H1 (cell line): ENCODE measurements at regions not wholly inside any gene's neighbourhood (a gene's known extent, or its start where the extent isn't known, plus 50 kb on each side); places are given as distances from the start of the nearest gene placed in this dataset.

Source experiments
- CTCF ChIA-PET: fragments of 300-600 bp; sonication (Branson Sonifier 250); formaldehyde crosslinking; loops from one replicate; lab custom pipeline; 2021; ENCODE audit not compliant: partially characterized antibody; lab: Charles Lee
- POLR2A ChIA-PET: fragments of 300-600 bp; sonication (Branson Sonifier 250); formaldehyde crosslinking; loops from one replicate; lab custom pipeline; 2021; ENCODE audit warnings: inconsistent platforms; ENCODE audit not compliant: partially characterized antibody; lab: Charles Lee
- DNase-seq, 2 experiments: peaks; one replicate each; pipeline versions ENCODE4 v3.0.0 to v3.0.0-alpha.2; 2010 to 2022; ENCODE audit warnings: low spot score in 2 of 2, low read depth in 1 of 2, mixed read lengths in 1 of 2
- FAIRE-seq: peaks from 2 replicates; lab custom pipeline; 2011; peaks lifted over from hg19 to GRCh38; lab: Jason Lieb, UNC
- H2AFZ ChIP-seq: 2 replicates; pipeline ENCODE4 v1.8.1; 2012; ENCODE audit warnings: low read length, inconsistent platforms
- H2AK5ac ChIP-seq: 2 replicates; pipeline ENCODE4 v1.6.1; 2013; ENCODE audit warnings: low read depth, low read length
- H2BK120ac ChIP-seq: replicated peaks from 2 replicates; pipeline ENCODE3; 2013; ENCODE audit warnings: low read depth, low read length, inconsistent platforms
- H2BK12ac ChIP-seq: 2 replicates; pipeline ENCODE4 v1.6.1; 2013; ENCODE audit warnings: low read depth, low read length
- H2BK15ac ChIP-seq: 2 replicates; pipeline ENCODE4 v1.6.1; 2013; ENCODE audit warnings: low read length
- H2BK20ac ChIP-seq: 2 replicates; pipeline ENCODE4 v1.6.1; 2013; ENCODE audit warnings: low read length
- H2BK5ac ChIP-seq: 2 replicates; pipeline ENCODE4 v1.6.1; 2013; ENCODE audit warnings: low read depth, low read length
- H3K14ac ChIP-seq: 2 replicates; pipeline ENCODE4 v1.6.1; 2013; ENCODE audit warnings: inconsistent platforms; ENCODE audit not compliant: insufficient read length
- H3K18ac ChIP-seq: 2 replicates; pipeline ENCODE4 v1.6.1; 2013; ENCODE audit warnings: low read length; ENCODE audit errors: extremely low read depth
- H3K23ac ChIP-seq: 2 replicates; pipeline ENCODE4 v1.6.1; 2013; ENCODE audit warnings: inconsistent platforms; ENCODE audit not compliant: insufficient read length
- H3K23me2 ChIP-seq: 2 replicates; pipeline ENCODE4 v1.6.1; 2013; ENCODE audit warnings: low read depth, low read length
- H3K27ac ChIP-seq: 2 replicates; pipeline ENCODE4 v1.6.1; 2011; ENCODE audit warnings: low read depth, low read length, inconsistent platforms
- H3K27me3 ChIP-seq, 4 experiments: replicated peaks in 1 of 4; 1 replicate in 1 of 4; 2 replicates in 3 of 4; pipeline versions ENCODE4 v1.6.1 to v1.8.1; 2011 to 2013; ENCODE audit warnings: low read length in 3 of 4, mild to moderate bottlenecking in 3 of 4, inconsistent platforms in 2 of 4, mixed read lengths in 2 of 4, moderate library complexity in 1 of 4; ENCODE audit not compliant: control insufficient read depth in 3 of 4, insufficient read depth in 3 of 4; ENCODE audit errors: extremely low read depth in 1 of 4
- H3K36me3 ChIP-seq, 4 experiments: 2 replicates each; pipeline versions ENCODE4 v1.6.1 to v1.8.1; 2011 to 2013; ENCODE audit warnings: mild to moderate bottlenecking in 4 of 4, low read length in 3 of 4, moderate library complexity in 2 of 4, control low read depth in 1 of 4, inconsistent platforms in 1 of 4; ENCODE audit not compliant: insufficient read depth in 4 of 4, control insufficient read depth in 2 of 4
- H3K4ac ChIP-seq: replicated peaks from 2 replicates; pipeline ENCODE3; 2013; ENCODE audit warnings: low read length, low read depth, mixed read lengths, inconsistent platforms; ENCODE audit not compliant: insufficient read length
- H3K4me1 ChIP-seq, 4 experiments: replicated peaks in 1 of 4; 1 replicate in 1 of 4; 2 replicates in 3 of 4; pipeline versions ENCODE4 v1.6.1 to v1.8.1; 2011 to 2013; ENCODE audit warnings: low read length in 3 of 4, inconsistent platforms in 2 of 4, mixed read lengths in 1 of 4; ENCODE audit not compliant: insufficient read depth in 4 of 4, control insufficient read depth in 3 of 4
- H3K4me2 ChIP-seq, 2 experiments: 2 replicates each; pipeline versions ENCODE4 v1.6.1 to v1.8.1; 2011 to 2013; ENCODE audit warnings: low read depth in 2 of 2, low read length in 2 of 2, control low read depth in 1 of 2, inconsistent platforms in 1 of 2, mild to moderate bottlenecking in 1 of 2; ENCODE audit not compliant: insufficient read depth in 1 of 2
- H3K4me3 ChIP-seq, 4 experiments: fragments of 200-600, 300-600 bp in 1 of 4; sonication (generic), shearing (Covaris generic), sonication (Bioruptor Twin) in 1 of 4; 2 replicates each; pipeline versions ENCODE4 v1.5.1 to v1.8.1; 2011 to 2016; ENCODE audit warnings: low read length in 4 of 4, low read depth in 3 of 4, control low read depth in 2 of 4, inconsistent platforms in 2 of 4, mild to moderate bottlenecking in 2 of 4, mixed read lengths in 1 of 4, moderate library complexity in 1 of 4; ENCODE audit not compliant: insufficient read depth in 2 of 4; ENCODE audit errors: extremely low read depth in 1 of 4
- H3K56ac ChIP-seq: replicated peaks from 2 replicates; pipeline ENCODE3; 2013; ENCODE audit warnings: low read depth, mild to moderate bottlenecking, mixed read lengths, low read length, inconsistent platforms; ENCODE audit not compliant: insufficient read length
- H3K79me1 ChIP-seq: 2 replicates; pipeline ENCODE4 v1.6.1; 2013; ENCODE audit warnings: low read depth, low read length, control low read depth
- H3K79me2 ChIP-seq, 2 experiments: 2 replicates each; pipeline versions ENCODE4 v1.6.1 to v1.8.1; 2012 to 2013; ENCODE audit warnings: low read length in 2 of 2, mild to moderate bottlenecking in 2 of 2, inconsistent platforms in 1 of 2; ENCODE audit not compliant: insufficient read depth in 2 of 2, control insufficient read depth in 1 of 2
- H3K9ac ChIP-seq, 4 experiments: replicated peaks in 1 of 4; 1 replicate in 1 of 4; 2 replicates in 3 of 4; pipeline versions ENCODE4 v1.6.1 to v1.8.1; 2011 to 2013; ENCODE audit warnings: low read depth in 3 of 4, low read length in 3 of 4, control low read depth in 2 of 4, mild to moderate bottlenecking in 2 of 4, moderate library complexity in 2 of 4, inconsistent platforms in 1 of 4; ENCODE audit errors: extremely low read depth in 1 of 4
- H3K9me3 ChIP-seq, 2 experiments: 2 replicates each; pipeline versions ENCODE4 v1.6.1 to v1.8.1; 2012 to 2013; ENCODE audit warnings: mild to moderate bottlenecking in 2 of 2, moderate library complexity in 2 of 2, control low read depth in 1 of 2, inconsistent platforms in 1 of 2, low read depth in 1 of 2, low read length in 1 of 2, mixed read lengths in 1 of 2; ENCODE audit not compliant: insufficient read depth in 2 of 2
- H4K20me1 ChIP-seq, 2 experiments: replicated peaks in 1 of 2; 2 replicates each; pipeline versions ENCODE3 to v1.8.1; 2011 to 2013; ENCODE audit warnings: inconsistent platforms in 2 of 2, low read length in 2 of 2, mild to moderate bottlenecking in 1 of 2; ENCODE audit not compliant: insufficient read depth in 2 of 2, control insufficient read depth in 1 of 2
- H4K5ac ChIP-seq: 2 replicates; pipeline ENCODE4 v1.6.1; 2013; ENCODE audit warnings: low read length, low read depth, mixed read lengths, inconsistent platforms; ENCODE audit not compliant: insufficient read length
- H4K8ac ChIP-seq: 2 replicates; pipeline ENCODE4 v1.8.0; 2013; ENCODE audit warnings: mild to moderate bottlenecking, moderate library complexity, low read length, inconsistent platforms; ENCODE audit not compliant: insufficient read depth; ENCODE audit errors: extremely low read depth
- H4K91ac ChIP-seq: replicated peaks from 2 replicates; pipeline ENCODE3; 2013; ENCODE audit warnings: low read length, mixed read lengths, inconsistent platforms; ENCODE audit not compliant: insufficient read length
- ASH2L ChIP-seq: fragments of 200-600, 300-600 bp; sonication (generic); IDR thresholded peaks from one replicate; pipeline ENCODE4 v1.7.1; 2017; ENCODE audit warnings: low read length
- KDM4A ChIP-seq: IDR thresholded peaks from one replicate; pipeline ENCODE4 v1.7.1; 2012; ENCODE audit warnings: low read depth, mild to moderate bottlenecking, moderate library complexity, low read length, inconsistent platforms; ENCODE audit not compliant: severe bottlenecking
- KDM5A ChIP-seq: fragments of 200-600 bp; IDR thresholded peaks from 2 replicates; pipeline ENCODE4 v1.7.1; 2012; ENCODE audit warnings: mild to moderate bottlenecking, low read length, inconsistent platforms, mixed read lengths
- NANOG ChIP-seq: IDR thresholded peaks from 2 replicates; pipeline ENCODE4 v1.6.1; 2011; ENCODE audit warnings: low read length, low read depth, mild to moderate bottlenecking, inconsistent platforms; ENCODE audit not compliant: insufficient read depth, poor library complexity, severe bottlenecking
- POU5F1 ChIP-seq: IDR thresholded peaks from 2 replicates; pipeline ENCODE4 v1.6.1; 2011; ENCODE audit warnings: low read depth, mild to moderate bottlenecking, low read length, moderate library complexity
- TAF7 ChIP-seq: optimal IDR thresholded peaks from 2 replicates; pipeline ENCODE3; 2011; ENCODE audit warnings: low read depth, mild to moderate bottlenecking, inconsistent platforms, low read length, moderate library complexity, borderline replicate concordance
- YY1 ChIP-seq: IDR thresholded peaks from 2 replicates; pipeline ENCODE4 v1.6.1; 2011; ENCODE audit warnings: low read depth, mild to moderate bottlenecking, low read length
- WGBS, 2 experiments: shearing (Covaris generic) in 1 of 2; methylation state at CpG; one replicate each; pipeline versions ENCODE4 v1.1.6 to v1.1.7; 2013 to 2015; ENCODE audit warnings: low lambda C conversion rate in 2 of 2, mixed read lengths in 2 of 2, inconsistent platforms in 1 of 2, low coverage in 1 of 2, missing lambda C conversion rate in 1 of 2; ENCODE audit not compliant: insufficient replicate concordance in 2 of 2, insufficient coverage in 1 of 2, insufficient read length in 1 of 2; ENCODE audit errors: extremely low coverage in 1 of 2, missing lambda C conversion rate in 1 of 2; 5-methylcytosine and 5-hydroxymethylcytosine counted together

- 89% methylated on average over 5 of the region's 5 CpGs; no CpG with 5 or more reads in 1 of the 2 experiments for WGBS, 2 experiments
Observed at GRCh38 chr13:20313896-20314295, 81.8 kb upstream of the GJB6 start.

More at GRCh38 chr13:20313896-20314295, 81.8 kb upstream of the GJB6 start:
- no peak for TF ChIP-seq POU5F1
- no peak for TF ChIP-seq KDM5A
- no peak for TF ChIP-seq ASH2L
- TF ChIP-seq NANOG = no peak
- no peak for TF ChIP-seq YY1
- TF ChIP-seq TAF7 = no peak
- no peak for TF ChIP-seq KDM4A
- TF ChIP-seq, all 59 proteins: peak for 0
- Histone ChIP-seq H3K4ac (no peak overlapping the region), H3K79me1 (no peaks in the 10 kb centered on the region), H2BK20ac (no peak overlapping the region), H3K79me2 (no peaks in the 10 kb centered on the region), H3K23me2 (peaks cover 3% of the 10 kb centered on the region; the same call in 1 of the 2 replicates), H3K23ac (no peak overlapping the region), H2AFZ (no peak overlapping the region), H3K36me3 (no peaks in the 10 kb centered on the region), H2BK15ac (no peak overlapping the region), H2BK5ac (no peak overlapping the region), H4K5ac (no peak overlapping the region), H3K9me3 (no peaks in the 10 kb centered on the region), H4K91ac (no peak overlapping the region), H3K4me2 (no peak overlapping the region), H3K4me1 (no peaks in the 10 kb centered on the region), H3K14ac (no peak overlapping the region), H3K27ac (no peak overlapping the region), H3K56ac (no peak overlapping the region), H3K4me3 (no peak overlapping the region), H3K9ac (no peak overlapping the region), H4K20me1 (no peaks in the 10 kb centered on the region), H2AK5ac (no peak overlapping the region), H2BK120ac (no peak overlapping the region), H3K27me3 (no peaks in the 10 kb centered on the region; a peak in 1 of 7 replicates), H3K18ac (no peak overlapping the region), H2BK12ac (no peak overlapping the region), H4K8ac (no peak overlapping the region)
- ChIA-PET CTCF (interaction anchor here (1.1 to 2.1 kb wide), 2 partner anchors 11 to 13 kb away, joined by 3 to 8 read pairs; no protein-coding TSS in a partner anchor), POLR2A (no interaction called here)
- no peak for DNase-seq
- FAIRE-seq = no peak
